ENCODE measurements at regions not wholly inside any gene's neighbourhood (a gene's known extent, or its start where the extent isn't known, plus 50 kb on each side); places are given as distances from the start of the nearest gene placed in this dataset.

- Histone ChIP-seq H3K27ac (no peak overlapping the region), H3K36me3 (no peaks in the 10 kb centered on the region), H3K27me3 (no peaks in the 10 kb centered on the region), H3K4me1 (no peaks in the 10 kb centered on the region), H3K4me3 (no peak overlapping the region), H3K9me3 (no peaks in the 10 kb centered on the region)
- TF ChIP-seq POLR2A (IDR thresholded peaks at IDR 0.05) (no peak), EP300 (IDR thresholded peaks at IDR 0.05) (no peak), POLR2AphosphoS5 (IDR thresholded peaks at IDR 0.05) (no peak), CTCF (IDR thresholded peaks at IDR 0.05) (no peak)
- intact Hi-C loops (cut with DNase I; ENCODE audit: low total_unique reads) = no loop called here
- DNase-seq = no peak
- 63 to 80% (median 73%) methylated on average over 2 of the region's 2 CpGs for WGBS, 5 donors
Measured at GRCh38 chr14:41298328-41298690, 308.4 kb upstream of the LRFN5 start.

GRCh38 chr14:41297576-41298327 lies 308.9 kb upstream of the LRFN5 start:
- Histone ChIP-seq H3K27me3 (no peaks in the 10 kb centered on the region), H3K27ac (no peak overlapping the region), H3K4me3 (no peak overlapping the region), H3K36me3 (no peaks in the 10 kb centered on the region), H3K4me1 (no peaks in the 10 kb centered on the region), H3K9me3 (no peaks in the 10 kb centered on the region)
- TF ChIP-seq POLR2A (IDR thresholded peaks at IDR 0.05) (no peak), POLR2AphosphoS5 (IDR thresholded peaks at IDR 0.05) (no peak), CTCF (IDR thresholded peaks at IDR 0.05) (no peak), EP300 (IDR thresholded peaks at IDR 0.05) (no peak)
- 51 to 61% (median 58%) methylated on average over 5 of the region's 5 CpGs for WGBS, 5 donors
- no peak for DNase-seq
- intact Hi-C loops (cut with DNase I; ENCODE audit: low total_unique reads) = no loop called here

DNA sequence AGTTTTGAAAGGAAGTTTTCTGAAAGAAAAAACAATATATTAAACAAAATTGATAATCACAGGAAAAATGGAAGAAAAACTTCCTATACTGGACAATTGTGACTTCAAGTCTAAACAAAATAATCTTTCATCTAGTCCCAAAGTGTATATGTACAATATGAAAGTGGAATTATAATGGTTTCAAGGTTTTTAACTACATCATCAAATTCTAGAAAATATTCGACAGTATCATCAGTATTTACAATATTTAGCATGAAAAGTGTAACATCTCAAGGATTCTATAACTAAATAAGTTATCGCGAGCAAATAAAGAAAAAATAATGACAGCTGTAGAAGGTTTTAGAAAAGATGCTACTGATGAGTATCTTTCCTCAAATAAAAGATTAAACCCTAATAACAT lies 310.9 kb upstream of the LRFN5 start:
- TF ChIP-seq CTCF (IDR thresholded peaks at IDR 0.05) (no peak), POLR2A (IDR thresholded peaks at IDR 0.05) (no peak), EP300 (IDR thresholded peaks at IDR 0.05) (no peak), POLR2AphosphoS5 (IDR thresholded peaks at IDR 0.05) (no peak)
- WGBS, 5 donors = 87 to 95% (median 91%) methylated on average over 3 of the region's 3 CpGs
- Histone ChIP-seq H3K27me3 (no peaks in the 10 kb centered on the region), H3K4me3 (no peak overlapping the region), H3K4me1 (no peaks in the 10 kb centered on the region), H3K27ac (no peak overlapping the region), H3K36me3 (no peaks in the 10 kb centered on the region), H3K9me3 (no peaks in the 10 kb centered on the region)
- DNase-seq = no peak
- intact Hi-C loops (cut with DNase I; ENCODE audit: low total_unique reads) = no loop called here

DNA sequence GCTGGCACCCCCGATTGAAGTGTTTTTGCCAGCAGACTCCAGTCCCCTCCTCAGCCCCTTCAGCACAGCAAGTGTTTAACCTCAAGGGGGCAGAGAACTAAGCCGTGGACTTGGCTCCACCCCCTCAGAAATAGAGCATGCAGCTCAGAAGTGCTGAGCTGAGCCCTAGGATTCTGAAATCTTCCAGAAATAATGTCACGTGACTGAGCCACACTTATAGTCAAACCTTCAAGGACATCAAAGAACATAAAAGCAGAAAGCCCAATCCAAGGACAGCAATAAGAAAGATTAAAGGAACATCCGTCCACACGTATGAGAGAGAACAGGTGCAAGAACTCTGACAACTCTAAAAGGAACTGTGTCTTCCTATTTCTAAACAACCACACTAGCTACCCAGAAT lies 317.7 kb upstream of the LRFN5 start:
- peaks cover 0 to 8% (median 0%) of the 10 kb centered on the region in 4 donors for H3K9me3 ChIP-seq
- no peak for TF ChIP-seq EP300 (IDR thresholded peaks at IDR 0.05)
- no peak for TF ChIP-seq POLR2A (IDR thresholded peaks at IDR 0.05)
- no peak for TF ChIP-seq POLR2AphosphoS5 (IDR thresholded peaks at IDR 0.05)
- TF ChIP-seq CTCF (IDR thresholded peaks at IDR 0.05) = no peak
- 65 to 82% (median 79%) methylated on average over 5 of the region's 5 CpGs for WGBS, 5 donors
- no peak for DNase-seq
- no peaks in the 10 kb centered on the region for H3K27me3 ChIP-seq
- no peaks in the 10 kb centered on the region for H3K36me3 ChIP-seq
- no peak overlapping the region for H3K4me3 ChIP-seq
- no peak overlapping the region for H3K27ac ChIP-seq
- intact Hi-C loops (cut with DNase I; ENCODE audit: low total_unique reads) = no loop called here
- no peaks in the 10 kb centered on the region for H3K4me1 ChIP-seq

All from stomach (tissue), 8 donors.